Loucy (cell line): ENCODE measurements at regions not wholly inside any gene's neighbourhood (a gene's known extent, or its start where the extent isn't known, plus 50 kb on each side); places are given as distances from the start of the nearest gene placed in this dataset.

Experiments
- CTCF ChIP-seq: fragments of 200-600 bp; sonication (generic); conservative IDR thresholded peaks from 2 replicates; pipeline ENCODE4 v1.5.1; 2014; ENCODE audit warnings: mild to moderate bottlenecking, antibody characterized with exemption, low read length
- EZH2phosphoT487 ChIP-seq: fragments of 200-600 bp; IDR thresholded peaks from 2 replicates; pipeline ENCODE4 v1.6.1; 2018; ENCODE audit warnings: antibody characterized with exemption, mild to moderate bottlenecking, moderate library complexity, borderline replicate concordance

DNA sequence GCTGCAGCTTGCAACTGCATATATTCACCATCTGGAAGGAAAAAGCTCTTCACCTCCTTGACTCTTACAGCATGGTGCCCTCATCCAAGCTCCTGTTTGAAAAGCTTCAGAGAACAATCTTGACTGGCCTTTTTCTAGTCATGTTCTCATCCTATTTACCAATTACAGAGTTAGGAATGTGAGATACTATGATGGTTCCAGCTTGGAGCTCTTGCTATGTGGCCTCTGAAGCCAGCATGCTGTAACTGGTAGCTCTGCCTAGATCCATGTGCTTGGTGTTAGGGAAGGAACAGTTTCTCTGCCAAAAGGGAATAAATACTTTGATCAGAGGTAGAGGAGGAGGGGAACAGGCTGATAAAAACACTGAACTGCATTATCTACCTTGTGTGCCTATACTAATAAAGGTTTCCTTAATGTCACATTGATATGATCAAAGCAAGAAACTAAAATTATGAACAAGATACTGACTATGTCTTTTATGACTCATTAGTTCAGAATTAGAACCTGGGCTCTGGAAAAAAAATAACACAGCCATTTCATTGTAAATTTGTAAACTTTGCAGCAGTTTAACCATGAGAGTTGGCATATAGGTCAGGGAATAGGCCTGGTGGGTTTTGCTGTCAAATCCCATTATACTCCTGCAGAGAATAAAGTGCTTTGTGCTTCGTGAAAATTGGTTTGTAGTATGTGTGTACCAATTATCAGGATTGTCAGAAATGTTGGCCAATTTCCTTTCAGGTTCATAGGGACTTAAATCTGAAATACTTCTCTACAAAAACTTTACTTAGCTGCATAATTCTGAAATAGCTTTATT, 92.7 kb downstream of the LEPR start:
- TF ChIP-seq CTCF: no peak
- no peak for TF ChIP-seq EZH2phosphoT487
